HT1080 (cell line): ENCODE measurements at regions not wholly inside any gene's neighbourhood (a gene's known extent, or its start where the extent isn't known, plus 50 kb on each side); places are given as distances from the start of the nearest gene placed in this dataset.
A peak's percentile ranks its signal among the peaks of the same experiment; 100 is the strongest.

Experiments used
- DNase-seq: peaks from one replicate; pipeline ENCODE4 v3.0.0-alpha.2; 2015; ENCODE audit warnings: low read depth

GRCh38 chr12:108462686-108463085 is 52.4 kb upstream of the FICD start:
- no peak for DNase-seq

- no peak for DNase-seq
These were observed 53.9 kb upstream of the FICD start for GRCh38 chr12:108461058-108461660.

GRCh38 chr12:108459149-108459548 is 55.9 kb upstream of the FICD start:
- no peak for DNase-seq

- no peak for DNase-seq
These were observed 57.2 kb upstream of the FICD start for GRCh38 chr12:108457734-108458361.

- DNase-seq, result peak; percentile 42
These were observed 57.9 kb upstream of the FICD start for GRCh38 chr12:108457006-108457733.

GRCh38 chr12:108455706-108456105 is 59.4 kb upstream of the FICD start:
- no peak for DNase-seq

GRCh38 chr12:108454539-108455139 is 60.4 kb upstream of the FICD start:
- no peak for DNase-seq

GRCh38 chr12:108449478-108449877 is 65.6 kb upstream of the FICD start:
- DNase-seq, result no peak

- DNase-seq, result no peak
These were observed 66.8 kb upstream of the FICD start for GRCh38 chr12:108448246-108448645.

- DNase-seq, result peak; percentile 30
These were observed 67.8 kb upstream of the FICD start for GRCh38 chr12:108447168-108447832.

GRCh38 chr12:108446766-108447165 is 68.3 kb upstream of the FICD start:
- DNase-seq, result no peak

GRCh38 chr12:108442910-108443309 is 72.2 kb upstream of the FICD start:
- DNase-seq, result no peak

GRCh38 chr12:108442067-108442466 is 73.0 kb upstream of the FICD start:
- DNase-seq, result peak; percentile 21

GRCh38 chr12:108441549-108441948 is 73.5 kb upstream of the FICD start:
- no peak for DNase-seq

GRCh38 chr12:108440736-108441135 is 74.3 kb upstream of the FICD start:
- DNase-seq, result no peak

- DNase-seq, result no peak
These were observed 76.4 kb upstream of the FICD start for GRCh38 chr12:108438667-108439066.

- DNase-seq, result no peak
These were observed 82.5 kb upstream of the FICD start for GRCh38 chr12:108432423-108433121.

- no peak for DNase-seq
These were observed 84.2 kb upstream of the FICD start for GRCh38 chr12:108430926-108431325.

- no peak for DNase-seq
These were observed 84.8 kb upstream of the FICD start for GRCh38 chr12:108430245-108430644.

GRCh38 chr12:108425238-108425795 is 86.2 kb upstream of the CMKLR1 start:
- no peak for DNase-seq

- DNase-seq, result no peak
These were observed 85.7 kb upstream of the CMKLR1 start for GRCh38 chr12:108424816-108425215.
